ENCODE measurements at regions not wholly inside any gene's neighbourhood (a gene's known extent, or its start where the extent isn't known, plus 50 kb on each side); places are given as distances from the start of the nearest gene placed in this dataset.

DNA sequence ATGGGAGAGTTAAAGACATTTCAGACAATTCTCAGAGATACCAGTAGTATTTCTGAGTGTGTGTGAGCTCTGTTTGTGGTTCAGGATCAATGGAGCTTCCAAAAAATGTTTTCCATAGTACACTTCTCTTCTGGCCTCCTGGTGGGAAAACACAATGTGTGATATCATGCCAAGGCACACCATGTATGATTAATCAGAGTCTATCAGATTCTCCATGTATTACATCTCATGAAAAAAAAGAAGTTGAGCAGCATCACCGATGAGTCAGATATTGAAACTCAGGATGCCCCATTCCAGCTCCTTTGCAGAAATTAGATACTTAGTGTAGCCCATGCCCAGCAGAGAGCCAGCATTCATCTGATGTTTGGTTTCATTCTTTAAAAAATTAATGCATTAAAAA is 620.3 kb upstream of the POU3F3 start:
- in situ Hi-C loops (cut with MboI; ENCODE audit: low pct_unique_long_range_greater_than_20kb, low sequenced_read_pairs) = no loop called here
- no peak for DNase-seq

DNA sequence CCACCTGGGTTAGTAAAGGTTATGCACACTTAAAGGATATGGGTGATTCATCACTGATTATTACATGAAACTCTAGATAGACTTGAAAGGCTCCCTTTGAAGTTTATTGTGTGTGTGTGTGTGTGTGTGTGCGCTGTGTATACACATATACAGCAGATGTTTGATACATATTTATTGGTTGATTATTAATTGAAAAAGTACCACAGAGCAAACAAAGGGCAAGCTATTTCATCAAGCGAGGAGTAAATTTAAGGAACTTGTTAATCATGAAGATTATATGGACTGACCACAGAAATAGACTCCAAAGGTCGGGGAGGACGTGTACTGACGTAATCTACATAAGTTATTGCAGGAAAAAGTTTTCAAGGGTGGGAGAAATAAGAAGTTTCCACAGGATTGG is 617.4 kb upstream of the POU3F3 start:
- no peak for DNase-seq
- in situ Hi-C loops (cut with MboI; ENCODE audit: low pct_unique_long_range_greater_than_20kb, low sequenced_read_pairs) = no loop called here

DNA sequence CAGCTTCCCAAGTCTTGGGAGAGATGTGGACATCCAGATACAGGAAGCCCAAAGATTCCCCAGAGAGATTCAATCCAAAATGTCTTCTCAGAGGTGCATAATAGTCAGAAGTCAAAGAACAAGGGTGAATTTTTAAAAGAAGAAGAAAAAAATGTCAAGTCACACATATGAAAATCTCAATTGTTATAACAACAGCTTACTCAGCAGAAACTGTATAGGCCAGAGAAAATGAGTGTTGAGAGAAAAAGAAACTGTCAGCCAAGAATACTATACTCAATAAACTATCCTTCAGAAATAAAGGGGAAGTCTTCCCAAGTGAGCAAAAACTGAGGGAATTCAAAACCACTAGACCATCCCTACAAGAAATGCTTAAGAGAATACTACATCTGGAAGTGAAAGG is 612.9 kb upstream of the POU3F3 start:
- in situ Hi-C loops (cut with MboI; ENCODE audit: low pct_unique_long_range_greater_than_20kb, low sequenced_read_pairs) = no loop called here
- DNase-seq = no peak

- in situ Hi-C loops (cut with MboI; ENCODE audit: low pct_unique_long_range_greater_than_20kb, low sequenced_read_pairs) = no loop called here
- DNase-seq = no peak
Observed at GRCh38 chr2:104249629-104250028, 604.3 kb upstream of the POU3F3 start.

DNA sequence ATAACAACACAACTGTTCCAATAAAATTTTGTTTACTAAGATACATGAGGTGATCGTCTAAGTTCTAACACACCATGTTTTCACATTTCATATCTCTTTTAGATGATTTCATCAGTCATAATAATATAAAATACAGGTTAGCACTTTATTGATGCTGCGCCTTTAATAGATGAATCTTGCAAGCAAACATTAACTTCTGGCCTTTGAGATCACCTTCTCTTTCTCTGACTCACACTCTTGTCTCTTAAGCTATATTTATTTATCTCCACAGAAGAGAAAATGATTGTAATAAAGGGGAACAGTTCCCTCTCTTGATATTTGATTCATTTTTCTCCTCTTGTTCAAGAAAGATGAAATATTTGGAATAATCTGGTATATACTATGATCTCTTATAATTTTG is 603.3 kb upstream of the POU3F3 start:
- no peak for DNase-seq

GRCh38 chr2:104254017-104254416 is 599.9 kb upstream of the POU3F3 start:
- in situ Hi-C loops (cut with MboI; ENCODE audit: low pct_unique_long_range_greater_than_20kb, low sequenced_read_pairs) = no loop called here
- DNase-seq = no peak

More for the DNA sequence above, 603.3 kb upstream of the POU3F3 start:
- in situ Hi-C loops (cut with MboI; ENCODE audit: low pct_unique_long_range_greater_than_20kb, low sequenced_read_pairs) = no loop called here

- in situ Hi-C loops (cut with MboI; ENCODE audit: low pct_unique_long_range_greater_than_20kb, low sequenced_read_pairs) = no loop called here
- DNase-seq = no peak
Observed at GRCh38 chr2:104262714-104263113, 591.2 kb upstream of the POU3F3 start.

DNA sequence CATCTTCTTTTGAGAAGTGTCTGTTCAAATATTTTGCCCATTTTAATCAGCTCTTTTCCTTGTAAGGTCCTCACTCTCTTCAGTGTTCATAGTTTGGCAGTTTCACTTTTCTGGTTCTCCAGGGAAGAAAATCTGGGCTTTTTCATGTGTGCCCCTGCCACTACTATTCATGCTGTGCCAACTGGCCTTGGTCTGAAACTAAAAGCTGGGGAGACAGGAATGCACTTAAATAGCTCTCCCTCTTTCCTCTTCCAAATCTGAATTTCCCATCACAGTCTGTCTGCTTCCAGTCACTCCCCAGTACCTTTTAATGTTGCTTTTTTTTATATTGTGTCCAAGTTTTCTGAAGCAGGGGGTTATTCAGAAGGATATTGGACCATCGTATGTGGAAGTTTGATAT is 574.3 kb upstream of the POU3F3 start:
- DNase-seq = no peak
- in situ Hi-C loops (cut with MboI; ENCODE audit: low pct_unique_long_range_greater_than_20kb, low sequenced_read_pairs) = no loop called here

- no peak for DNase-seq
- in situ Hi-C loops (cut with MboI; ENCODE audit: low pct_unique_long_range_greater_than_20kb, low sequenced_read_pairs) = no loop called here
Observed at GRCh38 chr2:104280216-104280615, 573.7 kb upstream of the POU3F3 start.

GRCh38 chr2:104286841-104287240 is 567.1 kb upstream of the POU3F3 start:
- no peak for DNase-seq
- in situ Hi-C loops (cut with MboI; ENCODE audit: low pct_unique_long_range_greater_than_20kb, low sequenced_read_pairs) = no loop called here

DNA sequence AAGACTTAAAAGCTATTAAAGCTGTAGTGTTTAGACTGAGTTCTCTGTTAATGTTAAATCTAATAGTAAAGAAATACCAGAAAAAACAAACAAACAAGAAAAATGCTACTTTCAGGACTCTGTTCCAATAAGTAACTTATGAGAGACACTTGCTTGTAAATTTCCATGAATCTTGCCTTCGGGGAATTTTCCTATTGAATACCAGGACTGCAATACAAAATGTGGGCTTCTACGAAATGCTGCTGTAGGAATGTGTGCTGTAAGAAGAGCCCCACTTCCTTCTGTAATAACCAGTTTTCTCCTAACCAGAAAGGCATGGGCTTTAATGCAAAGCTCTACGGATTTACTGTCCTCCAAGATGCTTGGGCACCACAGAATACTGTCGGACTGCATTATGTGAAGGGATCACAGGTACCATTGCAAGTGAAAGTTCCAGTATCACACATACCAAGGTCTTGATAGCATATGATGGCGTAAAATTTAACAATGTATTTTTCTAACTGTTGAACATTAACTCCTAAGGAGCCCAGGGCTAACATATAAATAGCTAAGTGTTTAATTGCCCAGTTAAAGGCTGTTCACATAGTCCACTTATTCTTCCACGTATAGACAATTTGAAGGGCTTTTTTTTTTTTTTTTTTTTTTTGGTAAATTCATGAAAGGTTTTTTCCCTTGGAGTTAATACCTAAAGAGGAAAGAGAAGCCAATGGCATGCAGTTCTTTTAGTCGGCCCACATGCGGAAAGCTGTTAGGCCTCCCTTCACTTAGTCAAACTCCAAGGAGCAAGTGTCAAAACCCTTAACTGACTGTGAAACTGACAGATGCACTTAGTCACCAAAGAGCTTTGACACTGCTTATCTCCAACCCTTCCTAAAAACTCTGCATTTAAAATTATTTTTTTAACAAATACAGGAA is 564.0 kb upstream of the POU3F3 start:
- DNase-seq = no peak
- in situ Hi-C loops (cut with MboI; ENCODE audit: low pct_unique_long_range_greater_than_20kb, low sequenced_read_pairs) = no loop called here

DNA sequence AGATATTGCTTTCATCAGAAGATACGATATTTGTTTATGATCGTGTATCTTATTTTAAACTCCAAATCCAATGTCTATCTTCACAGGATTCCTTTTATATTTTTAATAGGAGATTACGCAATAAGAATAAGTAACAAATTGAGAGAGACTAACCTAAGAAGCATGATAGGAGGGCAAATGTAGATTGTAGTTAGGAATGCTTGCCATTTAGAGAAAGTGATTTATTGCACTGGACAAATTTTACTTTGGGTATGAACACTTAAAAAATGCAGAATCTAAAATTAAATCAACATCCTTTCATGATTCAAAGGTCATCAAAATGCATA is 563.4 kb upstream of the POU3F3 start:
- DNase-seq = no peak
- in situ Hi-C loops (cut with MboI; ENCODE audit: low pct_unique_long_range_greater_than_20kb, low sequenced_read_pairs) = no loop called here

DNA sequence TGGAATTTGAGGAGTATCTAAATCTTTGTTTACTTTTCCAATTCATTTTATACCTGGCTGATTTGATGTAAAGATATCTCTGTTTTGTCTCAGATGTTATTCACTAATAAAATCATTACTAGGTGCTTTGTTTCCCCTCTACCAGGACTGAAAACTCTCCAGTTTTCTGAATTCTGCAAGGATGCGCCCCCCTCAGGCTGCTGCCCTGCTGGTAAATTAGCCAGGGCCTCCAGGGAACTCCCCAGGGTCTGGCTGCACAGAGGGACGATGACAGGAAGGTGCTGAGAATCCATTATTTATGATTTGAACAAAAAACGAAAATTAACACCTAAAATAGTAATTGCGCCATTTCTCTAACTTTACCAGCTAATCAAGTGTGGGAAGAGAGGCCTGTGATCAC is 541.2 kb upstream of the POU3F3 start:
- DNase-seq = no peak
- in situ Hi-C loops (cut with MboI; ENCODE audit: low pct_unique_long_range_greater_than_20kb, low sequenced_read_pairs) = no loop called here

- in situ Hi-C loops (cut with MboI; ENCODE audit: low pct_unique_long_range_greater_than_20kb, low sequenced_read_pairs) = no loop called here
- DNase-seq = no peak
Observed at GRCh38 chr2:104318001-104318665, 535.8 kb upstream of the POU3F3 start.

DNA sequence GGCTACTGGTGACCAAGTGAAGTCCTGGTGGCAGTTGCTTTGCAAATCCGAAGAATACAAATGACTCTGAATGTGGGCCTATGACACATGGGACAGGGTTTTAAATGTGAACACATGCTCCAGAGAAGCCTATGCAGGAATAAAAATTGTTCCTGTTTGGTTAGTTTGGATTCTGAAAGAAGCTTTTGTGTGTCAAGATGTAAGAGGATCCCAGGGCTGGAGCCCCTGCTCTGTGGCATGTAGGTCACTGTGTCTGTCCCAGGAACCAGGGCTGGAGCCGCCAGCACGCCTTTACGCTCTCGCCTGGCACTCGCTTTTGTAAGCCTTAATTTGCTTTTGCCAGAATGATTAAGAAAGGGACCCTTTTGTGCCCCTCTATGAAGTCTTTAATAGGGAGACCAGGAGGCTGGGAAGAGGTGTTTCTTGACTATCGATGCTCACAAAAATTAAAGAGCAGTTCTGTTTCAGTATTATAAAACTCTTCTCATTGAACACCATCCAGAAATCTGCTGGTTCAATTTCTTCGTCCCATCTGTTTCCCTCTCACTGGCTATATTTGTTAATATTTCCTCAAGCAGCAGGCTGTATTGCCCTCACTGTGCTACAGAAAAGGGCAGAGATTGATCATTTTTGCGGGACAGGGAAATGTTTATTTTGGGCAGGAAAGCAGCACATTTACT is 532.7 kb upstream of the POU3F3 start:
- in situ Hi-C loops (cut with MboI; ENCODE audit: low pct_unique_long_range_greater_than_20kb, low sequenced_read_pairs) = no loop called here
- DNase-seq = no peak

DNA sequence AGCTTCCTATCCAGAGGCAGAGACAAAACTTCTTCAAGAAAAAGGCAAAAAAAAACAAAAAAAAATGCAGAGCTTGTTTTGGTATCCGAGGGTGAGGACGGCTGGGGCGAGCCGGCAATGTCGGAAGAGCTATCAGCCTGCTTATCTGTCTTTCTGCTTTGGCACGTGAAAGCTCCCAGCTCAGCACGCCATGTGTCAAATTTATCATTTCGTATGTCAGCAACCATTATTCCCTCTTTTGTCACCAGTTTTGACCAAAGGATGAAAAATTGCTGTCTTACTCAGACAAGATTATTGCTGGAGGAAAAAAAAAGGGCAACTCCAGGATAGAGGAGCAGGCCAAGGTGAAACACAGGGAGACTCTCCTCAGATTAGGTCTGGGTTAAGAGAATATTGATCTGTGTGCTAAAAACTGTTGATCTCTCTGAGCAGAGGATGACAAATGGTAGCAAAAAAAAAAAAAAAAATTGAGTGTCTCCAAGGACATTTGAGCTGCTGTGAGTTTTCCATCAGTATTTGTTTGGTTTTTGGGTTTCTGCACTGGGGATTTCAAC is 532.0 kb upstream of the POU3F3 start:
- in situ Hi-C loops (cut with MboI; ENCODE audit: low pct_unique_long_range_greater_than_20kb, low sequenced_read_pairs) = no loop called here
- peak; percentile 5 for DNase-seq

GRCh38 chr2:104332731-104333130 is 521.2 kb upstream of the POU3F3 start:
- DNase-seq = no peak
- in situ Hi-C loops (cut with MboI; ENCODE audit: low pct_unique_long_range_greater_than_20kb, low sequenced_read_pairs) = no loop called here

GRCh38 chr2:104337869-104338268 is 516.0 kb upstream of the POU3F3 start:
- no peak for DNase-seq

DNA sequence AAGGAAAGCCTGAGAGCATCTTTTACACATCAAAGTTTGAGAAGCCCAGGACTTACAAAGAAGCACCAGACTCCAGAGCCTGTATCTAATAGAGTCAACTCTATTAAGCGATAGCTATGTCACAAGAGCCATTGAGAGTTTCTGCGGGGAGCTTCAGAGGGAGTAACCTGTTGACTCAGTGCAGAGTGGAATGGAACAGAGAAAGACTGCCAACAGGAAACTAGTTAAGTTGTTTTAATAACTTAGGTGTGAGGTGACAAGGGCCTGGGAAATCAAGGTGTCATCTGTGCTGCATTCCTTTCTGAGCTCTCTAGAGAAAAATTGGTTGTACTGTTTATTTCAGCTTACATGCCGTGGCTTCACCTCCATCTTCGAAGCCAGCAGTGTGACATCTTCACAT is 513.8 kb upstream of the POU3F3 start:
- in situ Hi-C loops (cut with MboI; ENCODE audit: low pct_unique_long_range_greater_than_20kb, low sequenced_read_pairs) = no loop called here
- no peak for DNase-seq

More at GRCh38 chr2:104337869-104338268, 516.0 kb upstream of the POU3F3 start:
- in situ Hi-C loops (cut with MboI; ENCODE audit: low pct_unique_long_range_greater_than_20kb, low sequenced_read_pairs) = no loop called here
